ENCODE measurements at regions not wholly inside any gene's neighbourhood (a gene's known extent, or its start where the extent isn't known, plus 50 kb on each side); places are given as distances from the start of the nearest gene placed in this dataset.
A peak's percentile ranks its signal among the peaks of the same experiment; 100 is the strongest.

- H3K79me2 ChIP-seq (ENCODE audit: insufficient read depth, low read length): no peaks in the 10 kb centered on the region
- TF ChIP-seq CTCF (IDR thresholded peaks at IDR 0.05; ENCODE audit: extremely low read depth, low read depth, low read length): no peak
- no peaks in the 10 kb centered on the region for H3K9me3 ChIP-seq (ENCODE audit: low read depth, low read length)
- DNase-seq (ENCODE audit: insufficient read length, low spot score, missing footprints): no peak
- no peaks in the 10 kb centered on the region for H3K36me3 ChIP-seq (ENCODE audit: insufficient read depth, low read length)
- H3K4me3 ChIP-seq (ENCODE audit: insufficient read depth, low read length): no peak overlapping the region
- no peak overlapping the region for H3K4me2 ChIP-seq (ENCODE audit: insufficient read depth, low read length)
- H2AFZ ChIP-seq (ENCODE audit: low read length): no peak overlapping the region
- no peak overlapping the region for H3K27ac ChIP-seq (ENCODE audit: low read depth, low read length)
- H4K20me1 ChIP-seq (ENCODE audit: insufficient read depth, low read length): no peaks in the 10 kb centered on the region
- H3K4me1 ChIP-seq (ENCODE audit: insufficient read depth, low read length): no peaks in the 10 kb centered on the region
- no peaks in the 10 kb centered on the region for H3K27me3 ChIP-seq (ENCODE audit: insufficient read depth, low read length)
Measured at GRCh38 chr13:105452895-105453294, 1082.6 kb downstream of the EFNB2 start.

- H4K20me1 ChIP-seq (ENCODE audit: insufficient read depth, low read length): no peaks in the 10 kb centered on the region
- H3K79me2 ChIP-seq (ENCODE audit: insufficient read depth, low read length): no peaks in the 10 kb centered on the region
- no peak overlapping the region for H3K4me2 ChIP-seq (ENCODE audit: insufficient read depth, low read length)
- H3K27me3 ChIP-seq (ENCODE audit: insufficient read depth, low read length): no peaks in the 10 kb centered on the region
- no peak for TF ChIP-seq CTCF (IDR thresholded peaks at IDR 0.05; ENCODE audit: extremely low read depth, low read depth, low read length)
- no peak overlapping the region for H3K27ac ChIP-seq (ENCODE audit: low read depth, low read length)
- no peak for DNase-seq (ENCODE audit: insufficient read length, low spot score, missing footprints)
- no peak overlapping the region for H2AFZ ChIP-seq (ENCODE audit: low read length)
- no peaks in the 10 kb centered on the region for H3K9me3 ChIP-seq (ENCODE audit: low read depth, low read length)
- H3K4me3 ChIP-seq (ENCODE audit: insufficient read depth, low read length): no peak overlapping the region
- no peaks in the 10 kb centered on the region for H3K4me1 ChIP-seq (ENCODE audit: insufficient read depth, low read length)
- H3K36me3 ChIP-seq (ENCODE audit: insufficient read depth, low read length): no peaks in the 10 kb centered on the region
Measured at GRCh38 chr13:105450784-105451183, 1084.7 kb downstream of the EFNB2 start.

GRCh38 chr13:105448811-105449210, 1086.7 kb downstream of the EFNB2 start:
- H3K4me1 ChIP-seq (ENCODE audit: insufficient read depth, low read length): no peaks in the 10 kb centered on the region
- no peaks in the 10 kb centered on the region for H3K27me3 ChIP-seq (ENCODE audit: insufficient read depth, low read length)
- TF ChIP-seq CTCF (IDR thresholded peaks at IDR 0.05; ENCODE audit: extremely low read depth, low read depth, low read length): no peak
- no peaks in the 10 kb centered on the region for H3K79me2 ChIP-seq (ENCODE audit: insufficient read depth, low read length)
- no peaks in the 10 kb centered on the region for H3K36me3 ChIP-seq (ENCODE audit: insufficient read depth, low read length)
- H4K20me1 ChIP-seq (ENCODE audit: insufficient read depth, low read length): no peaks in the 10 kb centered on the region
- no peak overlapping the region for H3K27ac ChIP-seq (ENCODE audit: low read depth, low read length)
- no peak overlapping the region for H3K4me3 ChIP-seq (ENCODE audit: insufficient read depth, low read length)
- H2AFZ ChIP-seq (ENCODE audit: low read length): no peak overlapping the region
- no peak for DNase-seq (ENCODE audit: insufficient read length, low spot score, missing footprints)
- H3K9me3 ChIP-seq (ENCODE audit: low read depth, low read length): no peaks in the 10 kb centered on the region
- no peak overlapping the region for H3K4me2 ChIP-seq (ENCODE audit: insufficient read depth, low read length)

- Histone ChIP-seq H4K20me1 (ENCODE audit: insufficient read depth, low read length) (no peaks in the 10 kb centered on the region), H3K4me2 (ENCODE audit: insufficient read depth, low read length) (peak overlapping the region; percentile 52), H3K4me3 (ENCODE audit: insufficient read depth, low read length) (no peak overlapping the region), H2AFZ (ENCODE audit: low read length) (peak overlapping the region; percentile 63), H3K36me3 (ENCODE audit: insufficient read depth, low read length) (no peaks in the 10 kb centered on the region), H3K4me1 (ENCODE audit: insufficient read depth, low read length) (peaks cover 4% of the 10 kb centered on the region), H3K9me3 (ENCODE audit: low read depth, low read length) (no peaks in the 10 kb centered on the region), H3K27me3 (ENCODE audit: insufficient read depth, low read length) (no peaks in the 10 kb centered on the region), H3K79me2 (ENCODE audit: insufficient read depth, low read length) (no peaks in the 10 kb centered on the region), H3K27ac (ENCODE audit: low read depth, low read length) (no peak overlapping the region)
- TF ChIP-seq CTCF (IDR thresholded peaks at IDR 0.05; ENCODE audit: extremely low read depth, low read depth, low read length): no peak
- DNase-seq (ENCODE audit: insufficient read length, low spot score, missing footprints): no peak
Measured at GRCh38 chr13:105446197-105446596, 1089.3 kb downstream of the EFNB2 start.

Data from osteoblast (primary cell).